Activated T-cell treated with anti-CD3 and anti-CD28 coated beads, Interleukin-2, amount 50 U/mL, for 48 hours (primary cell): ENCODE measurements at regions not wholly inside any gene's neighbourhood (a gene's known extent, or its start where the extent isn't known, plus 50 kb on each side); places are given as distances from the start of the nearest gene placed in this dataset.

Experiments
- DNase-seq, 2 experiments: peaks; one replicate each; pipeline ENCODE4 v3.0.0-alpha.2; 2020

DNA sequence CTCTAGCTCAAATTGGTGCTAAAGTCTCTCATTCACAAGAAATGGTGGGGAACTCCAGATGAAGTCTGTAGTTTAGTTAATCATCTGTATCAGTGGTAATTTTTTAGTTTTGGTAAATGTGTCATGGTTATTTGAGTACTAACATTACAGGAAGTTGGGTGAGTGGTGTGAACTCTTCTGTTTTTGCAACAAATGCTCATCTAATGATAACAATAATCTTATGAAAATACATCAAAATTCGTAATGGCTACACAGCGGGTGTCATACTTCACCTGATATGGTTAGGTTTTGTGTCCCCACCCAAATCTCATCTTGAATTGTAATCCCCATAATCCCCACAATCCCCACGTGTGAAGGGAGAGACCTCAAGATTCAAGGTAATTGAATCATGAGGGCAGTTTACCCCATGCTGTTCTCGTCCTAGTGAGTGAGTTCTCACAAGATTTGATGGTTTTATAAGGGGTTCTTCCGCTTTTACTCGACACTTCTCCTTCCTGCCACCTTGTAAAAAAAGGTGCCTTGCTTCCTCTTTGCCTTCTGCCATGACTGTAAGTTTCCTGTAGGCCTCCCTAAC lies 209.3 kb upstream of the FOXN3 start:
- DNase-seq: no peak

- no peak for DNase-seq
These were observed 208.7 kb upstream of the FOXN3 start for GRCh38 chr14:89625731-89626232.

DNA sequence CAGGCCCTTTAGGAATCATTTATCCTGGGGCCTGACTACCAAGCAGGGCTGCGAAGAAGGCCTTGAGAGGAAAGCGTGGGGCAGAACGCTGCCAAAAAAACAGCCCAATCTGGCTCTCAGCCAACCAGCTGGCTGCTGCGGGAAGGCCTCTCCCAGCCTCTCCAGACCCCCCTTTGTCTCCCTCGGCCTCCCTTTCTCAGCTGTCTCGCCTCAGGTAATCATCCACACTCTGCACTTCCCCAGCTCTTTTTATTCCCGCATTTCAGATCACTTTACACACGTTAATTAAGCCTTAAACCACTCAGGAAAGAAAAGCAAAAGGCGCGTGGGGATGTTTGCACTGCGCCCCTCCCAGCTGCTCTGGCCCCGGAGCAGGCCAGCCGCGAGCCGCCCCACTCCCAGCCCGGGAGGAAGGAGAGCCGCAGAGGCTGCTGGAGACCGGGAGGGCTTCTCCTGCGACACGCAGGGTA lies 208.2 kb upstream of the FOXN3 start:
- DNase-seq: no peak

DNA sequence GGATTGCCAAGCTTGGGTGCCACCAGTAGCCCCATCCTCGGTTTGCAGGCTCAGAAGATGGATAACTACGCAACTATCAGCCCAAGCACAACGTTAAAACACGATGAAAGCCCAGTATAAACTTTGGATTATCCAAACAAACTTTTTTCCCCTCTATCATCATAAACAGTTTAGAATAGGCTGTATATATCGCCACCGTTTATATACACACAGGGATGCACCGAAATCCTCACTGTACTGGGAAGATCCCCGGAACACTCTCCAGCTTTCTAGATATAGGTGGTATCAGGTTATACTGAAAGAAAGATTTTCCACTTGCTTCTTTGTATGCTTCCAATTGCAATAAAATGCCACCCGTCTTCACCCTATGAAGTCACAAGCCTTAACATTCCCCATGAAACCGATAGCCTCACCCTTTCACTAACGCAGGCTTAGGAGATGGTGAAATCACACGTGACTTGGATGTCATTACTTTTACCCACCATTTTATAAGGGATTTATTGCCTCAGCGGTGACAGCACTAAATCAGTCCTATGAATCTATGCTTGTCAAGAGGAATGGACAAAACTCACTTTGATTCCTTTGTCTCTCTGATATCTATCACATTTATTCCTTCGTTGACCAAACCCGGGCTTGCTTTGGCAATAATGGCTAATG lies 207.6 kb upstream of the FOXN3 start:
- no peak for DNase-seq

DNA sequence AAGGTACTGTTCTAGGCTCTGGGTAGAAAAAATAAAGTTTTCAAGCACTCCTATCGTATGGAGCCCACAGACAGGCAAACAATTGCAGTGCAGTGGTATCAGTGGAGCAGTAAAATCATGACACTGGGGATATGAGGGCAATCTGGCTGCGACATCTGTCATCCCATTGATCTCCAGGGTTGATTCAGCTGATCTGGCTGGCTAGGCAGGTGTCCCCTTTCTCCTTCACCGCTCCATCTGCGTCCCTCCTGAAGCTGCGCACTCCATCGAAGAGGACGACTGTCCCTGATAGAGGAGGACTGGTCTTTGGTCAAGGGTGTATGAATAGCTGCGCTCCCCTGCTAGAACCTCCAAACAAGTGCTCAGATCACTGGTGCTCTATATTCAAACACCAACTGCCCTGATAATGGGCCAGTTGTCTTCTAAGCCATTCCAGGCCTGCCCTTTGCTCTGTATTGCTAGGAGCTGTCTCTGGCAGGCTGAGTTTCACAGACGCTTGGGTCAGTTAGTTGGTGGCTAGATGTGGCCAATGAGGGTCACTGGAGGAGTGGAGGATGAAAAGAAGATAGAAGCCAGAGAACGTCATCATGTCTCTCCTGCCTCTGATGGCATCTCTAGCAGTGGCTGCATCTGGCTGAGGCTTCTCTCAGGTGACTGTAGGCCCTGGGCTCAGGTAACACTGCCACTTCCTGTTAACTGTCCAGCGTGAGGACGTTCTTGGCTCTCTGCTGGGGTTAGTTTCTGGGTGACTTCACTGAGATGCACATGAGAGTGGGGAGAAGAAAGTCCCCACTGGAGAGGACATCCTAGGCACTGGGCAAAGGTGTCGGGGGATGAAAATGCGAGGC lies 205.0 kb upstream of the FOXN3 start:
- no peak for DNase-seq

DNA sequence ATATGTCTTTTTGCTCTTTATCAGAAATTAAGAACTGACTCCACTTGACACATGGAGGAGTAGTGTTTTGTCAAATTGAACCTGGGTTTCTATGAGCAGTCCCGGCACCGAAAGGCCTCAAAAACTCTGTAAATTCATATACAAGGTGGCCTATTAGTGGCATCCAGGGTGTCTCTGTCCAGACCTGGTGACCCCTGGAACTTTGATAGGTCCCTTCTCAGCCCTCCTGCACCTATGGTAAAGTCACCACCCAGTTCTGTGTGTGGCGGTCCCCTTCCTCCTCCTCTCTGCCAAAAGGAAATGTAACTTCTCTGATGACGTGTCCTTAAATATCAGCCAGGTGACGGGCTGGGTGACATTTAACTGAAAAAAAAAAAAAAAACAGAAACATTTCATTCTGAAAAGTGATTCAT lies 204.0 kb upstream of the FOXN3 start:
- DNase-seq: peak; percentile 79

- DNase-seq: no peak
These were observed 203.4 kb upstream of the FOXN3 start for GRCh38 chr14:89620436-89620835.

DNA sequence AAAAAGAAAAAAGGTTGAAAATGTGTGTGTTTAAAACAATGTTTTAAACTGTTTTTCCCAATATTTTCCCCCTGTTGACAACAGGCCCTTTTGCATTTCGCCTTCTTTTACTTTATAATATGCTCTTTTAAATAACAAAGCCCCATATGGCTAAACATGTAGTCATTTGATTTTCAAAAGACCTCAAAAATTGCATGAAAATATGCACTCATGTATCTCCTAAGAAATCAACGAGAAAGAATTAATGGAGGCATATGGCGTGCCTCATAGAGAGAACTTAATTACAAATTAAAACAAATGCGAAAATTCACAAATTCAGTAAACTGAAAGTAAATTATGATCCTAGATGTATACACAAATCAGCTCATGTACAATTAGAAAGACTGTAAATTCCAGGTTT lies 202.6 kb upstream of the FOXN3 start:
- DNase-seq: no peak

DNA sequence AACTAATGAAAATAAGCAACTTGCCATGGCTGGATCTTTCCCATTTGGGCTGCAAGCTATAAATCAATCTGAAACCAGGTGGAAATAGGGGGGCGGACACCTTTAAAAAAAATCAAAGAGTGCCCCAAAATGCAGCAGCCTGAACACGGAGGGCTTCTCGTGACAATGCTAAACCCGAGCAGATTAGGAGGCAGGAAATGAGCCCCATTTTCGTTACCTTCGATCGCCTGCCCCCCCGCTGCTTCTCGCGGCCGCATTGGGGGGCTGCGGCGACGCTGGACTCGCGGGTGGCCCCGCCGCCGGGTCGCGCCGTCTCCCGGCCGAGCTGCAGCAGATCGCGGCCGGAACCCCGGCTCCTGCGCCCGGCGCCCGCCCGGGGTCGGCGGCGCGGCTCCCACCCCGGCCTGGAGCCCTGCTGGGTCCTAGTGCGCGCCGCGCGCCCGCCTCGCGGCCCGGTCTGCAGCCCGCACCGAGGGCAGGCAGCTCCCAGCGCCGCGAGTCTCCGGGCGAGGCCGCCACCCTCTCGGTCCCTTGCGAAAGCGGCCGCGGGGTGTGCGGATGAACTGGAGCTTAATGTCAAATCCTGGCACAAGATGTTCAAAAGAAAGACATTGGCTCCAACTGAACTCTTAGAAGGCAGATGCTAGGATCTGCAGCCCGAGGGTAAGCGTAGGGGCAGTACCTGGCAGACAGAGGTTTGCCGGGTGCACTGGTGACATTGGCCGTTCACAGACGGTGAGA lies 201.9 kb upstream of the FOXN3 start:
- DNase-seq: peak; percentile 81 to 85

GRCh38 chr14:89618330-89618708 lies 201.3 kb upstream of the FOXN3 start:
- no peak for DNase-seq

- DNase-seq: peak; percentile 65 to 70
These were observed 200.7 kb upstream of the FOXN3 start for GRCh38 chr14:89617481-89618329.

GRCh38 chr14:89616852-89617341 lies 199.9 kb upstream of the FOXN3 start:
- peak in 1 of 2 experiments; percentile 27 for DNase-seq

DNA sequence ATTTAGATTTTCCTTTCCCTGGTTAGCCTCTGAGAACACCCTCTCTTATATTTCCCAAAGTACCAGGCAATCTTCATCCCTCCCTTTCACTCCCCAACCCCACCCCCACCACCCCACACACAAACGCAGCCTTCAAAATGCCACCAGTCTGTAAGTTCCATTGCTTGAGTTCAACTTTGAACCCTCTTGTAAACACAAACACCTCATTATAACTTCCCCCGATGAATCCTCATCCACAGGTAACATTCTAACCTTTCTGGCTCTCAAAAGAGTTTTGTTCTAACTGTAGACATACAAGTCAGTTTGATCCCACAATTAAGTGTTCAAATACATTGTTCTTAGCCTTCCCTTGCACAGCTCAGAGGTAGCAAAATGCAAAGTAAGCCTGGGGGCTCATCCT lies 199.4 kb upstream of the FOXN3 start:
- no peak for DNase-seq

DNA sequence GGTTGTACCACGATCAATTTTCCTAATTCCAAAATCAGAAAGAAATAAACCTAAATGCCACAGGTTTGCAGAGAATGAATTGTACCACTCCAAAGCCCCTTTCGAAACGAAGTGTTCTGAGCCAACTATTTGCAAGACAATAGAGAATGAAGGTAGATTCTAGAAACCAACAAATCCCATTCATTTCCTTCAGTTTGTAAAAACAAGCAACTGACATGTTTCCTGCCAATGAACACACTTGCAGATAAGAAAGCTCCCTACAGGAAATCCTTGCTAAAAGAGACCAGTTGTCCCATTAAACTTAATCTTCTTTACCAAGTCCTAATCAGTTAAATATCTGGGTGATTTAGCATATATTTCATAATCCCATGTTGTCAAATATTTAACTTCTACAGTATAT lies 198.4 kb upstream of the FOXN3 start:
- DNase-seq: no peak

GRCh38 chr14:89614009-89614691 lies 197.1 kb upstream of the FOXN3 start:
- no peak for DNase-seq

GRCh38 chr14:89613260-89614008 lies 196.4 kb upstream of the FOXN3 start:
- DNase-seq: peak in 1 of 2 experiments; percentile 61

- DNase-seq: no peak
These were observed 192.6 kb upstream of the FOXN3 start for GRCh38 chr14:89609500-89610100.

DNA sequence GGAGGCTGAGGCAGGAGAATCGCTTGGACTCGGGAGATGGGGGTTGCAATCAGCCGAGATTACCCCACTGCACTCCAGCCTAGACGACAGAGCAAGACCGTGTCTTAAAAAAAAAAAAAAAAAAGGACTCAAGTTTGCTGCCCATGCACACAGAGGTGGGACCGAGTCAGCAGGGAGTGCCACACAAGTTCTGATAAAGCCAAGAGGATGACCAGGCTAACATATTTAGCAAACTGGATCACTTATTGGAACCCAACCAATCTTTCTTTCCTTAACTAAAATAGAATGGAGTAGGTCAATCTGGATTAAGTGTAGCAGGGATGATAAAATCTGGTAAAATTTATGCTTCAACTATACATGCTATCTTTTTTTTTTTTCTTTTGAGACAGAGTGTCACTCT lies 190.4 kb upstream of the FOXN3 start:
- no peak for DNase-seq

DNA sequence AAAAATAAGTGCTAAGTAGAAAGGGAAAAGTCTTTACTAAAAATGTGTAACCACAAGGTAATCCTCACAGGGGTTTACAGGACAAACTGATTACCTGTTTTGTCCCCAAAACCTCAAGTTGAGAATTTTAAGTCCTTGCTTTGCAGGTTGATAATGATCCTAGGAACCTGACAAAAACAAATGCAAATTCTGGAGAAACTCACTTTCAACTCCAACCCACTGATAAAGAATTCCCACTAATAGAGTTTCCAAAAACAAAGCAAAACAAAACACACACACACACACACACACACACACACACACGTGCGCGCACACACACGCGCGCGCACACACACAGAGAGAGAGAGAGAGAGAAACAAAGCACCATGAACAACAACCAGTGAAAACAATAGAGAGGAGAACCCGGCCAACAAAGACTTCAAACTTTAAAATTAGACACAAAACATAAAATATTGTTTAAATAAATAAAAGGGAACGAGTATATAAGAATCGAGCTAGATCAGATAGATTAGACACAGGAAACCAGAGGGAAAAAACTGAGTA lies 187.0 kb upstream of the FOXN3 start:
- DNase-seq: no peak
